Left lung (tissue), 4 donors: ENCODE measurements at regions not wholly inside any gene's neighbourhood (a gene's known extent, or its start where the extent isn't known, plus 50 kb on each side); places are given as distances from the start of the nearest gene placed in this dataset.

Source experiments
- ATAC-seq: fragments of 200-7000 bp; cut with Tn5 transposase; one replicate; pipeline ENCODE4 v1.9.1; 2020; ENCODE audit warnings: moderate library complexity
- DNase-seq, 4 donors: peaks; one replicate each; pipeline ENCODE4 v3.0.0-alpha.2; 2013 to 2020
- H3K27ac ChIP-seq, 2 donors: fragments of 200-600 bp; sonication (generic) in 1 of 2; one replicate each; pipeline versions ENCODE4 v1.5.0 to v1.8.0; 2020 to 2021
- H3K27me3 ChIP-seq, 2 donors: fragments of 200-600 bp; sonication (generic) in 1 of 2; one replicate each; pipeline versions ENCODE4 v1.5.0 to v1.8.0; 2020 to 2021
- H3K36me3 ChIP-seq, 2 donors: fragments of 200-600 bp; sonication (generic) in 1 of 2; one replicate each; pipeline versions ENCODE4 v1.5.0 to v1.8.0; 2020 to 2021
- H3K4me1 ChIP-seq, 2 donors: fragments of 200-600 bp; one replicate each; pipeline ENCODE4 v1.8.0; 2021
- H3K4me3 ChIP-seq, 2 donors: fragments of 200-600 bp; sonication (generic) in 1 of 2; one replicate each; pipeline versions ENCODE4 v1.5.0 to v1.8.0; 2020 to 2021; ENCODE audit warnings: mild to moderate bottlenecking in 1 of 2
- H3K9me3 ChIP-seq, 2 donors: fragments of 200-600 bp; sonication (generic) in 1 of 2; one replicate each; pipeline versions ENCODE4 v1.5.0 to v1.8.0; 2020 to 2021
- intact Hi-C, 2 donors: fragments of 100-400 bp; cut with DNase I; formaldehyde crosslinking; loops; one replicate each; pipeline versions ENCODE4 v1.11.2 to v1.14.2; 2022
- TF ChIP-seq, protein P1 (sequence below), 2 donors: fragments of 200-600 bp; sonication (generic) in 1 of 2; IDR thresholded peaks; one replicate each; pipeline versions ENCODE4 v1.5.0 to v1.8.0; 2021; ENCODE audit warnings: antibody characterized with exemption in 2 of 2
- donor health status: DM: no; HTN: yes; CAD: no.
- donor health status: DM: no; HTN: no; CAD: no.

DNA sequence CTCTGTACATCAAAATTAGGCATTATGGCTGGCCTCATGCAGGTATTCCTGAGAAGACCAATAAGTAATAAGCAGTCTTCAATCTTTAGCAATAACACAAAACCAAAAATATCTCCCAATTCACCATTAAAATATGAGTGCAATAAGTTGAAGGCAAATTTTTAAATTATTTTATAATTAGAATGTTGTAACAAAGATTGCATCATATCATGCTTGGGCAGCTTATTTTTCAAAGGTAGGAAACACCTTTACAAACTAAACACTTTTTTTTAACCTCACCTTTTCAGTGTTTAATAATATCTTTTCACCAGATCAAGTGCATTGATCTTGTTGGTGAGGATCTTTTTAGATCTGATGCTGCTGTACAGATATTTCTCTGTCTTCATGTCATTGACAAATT is 592.9 kb upstream of the PITX2 start:
- TF ChIP-seq, protein P1, sequence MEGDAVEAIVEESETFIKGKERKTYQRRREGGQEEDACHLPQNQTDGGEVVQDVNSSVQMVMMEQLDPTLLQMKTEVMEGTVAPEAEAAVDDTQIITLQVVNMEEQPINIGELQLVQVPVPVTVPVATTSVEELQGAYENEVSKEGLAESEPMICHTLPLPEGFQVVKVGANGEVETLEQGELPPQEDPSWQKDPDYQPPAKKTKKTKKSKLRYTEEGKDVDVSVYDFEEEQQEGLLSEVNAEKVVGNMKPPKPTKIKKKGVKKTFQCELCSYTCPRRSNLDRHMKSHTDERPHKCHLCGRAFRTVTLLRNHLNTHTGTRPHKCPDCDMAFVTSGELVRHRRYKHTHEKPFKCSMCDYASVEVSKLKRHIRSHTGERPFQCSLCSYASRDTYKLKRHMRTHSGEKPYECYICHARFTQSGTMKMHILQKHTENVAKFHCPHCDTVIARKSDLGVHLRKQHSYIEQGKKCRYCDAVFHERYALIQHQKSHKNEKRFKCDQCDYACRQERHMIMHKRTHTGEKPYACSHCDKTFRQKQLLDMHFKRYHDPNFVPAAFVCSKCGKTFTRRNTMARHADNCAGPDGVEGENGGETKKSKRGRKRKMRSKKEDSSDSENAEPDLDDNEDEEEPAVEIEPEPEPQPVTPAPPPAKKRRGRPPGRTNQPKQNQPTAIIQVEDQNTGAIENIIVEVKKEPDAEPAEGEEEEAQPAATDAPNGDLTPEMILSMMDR (IDR thresholded peaks at IDR 0.05), result no peak
- H3K4me1 ChIP-seq, result no peaks in the 10 kb centered on the region
- ATAC-seq (no peak), DNase-seq (no peak)
- no peaks in the 10 kb centered on the region for H3K9me3 ChIP-seq
- no peaks in the 10 kb centered on the region for H3K27me3 ChIP-seq
- H3K36me3 ChIP-seq, result no peaks in the 10 kb centered on the region
- intact Hi-C loops, result no loop called here
- no peak overlapping the region for H3K27ac ChIP-seq
- H3K4me3 ChIP-seq, result no peak overlapping the region

- TF ChIP-seq, protein P1 (IDR thresholded peaks at IDR 0.05), result no peak
- Histone ChIP-seq H3K27me3 (no peaks in the 10 kb centered on the region), H3K4me3 (no peak overlapping the region), H3K9me3 (no peaks in the 10 kb centered on the region), H3K4me1 (no peaks in the 10 kb centered on the region), H3K27ac (no peak overlapping the region), H3K36me3 (no peaks in the 10 kb centered on the region)
- intact Hi-C loops, result no loop called here
- no peak for DNase-seq
- no peak for ATAC-seq
These were observed 593.9 kb upstream of the PITX2 start for GRCh38 chr4:111216791-111217190.

GRCh38 chr4:111221371-111221770 is 598.5 kb upstream of the PITX2 start:
- ATAC-seq (no peak), DNase-seq (no peak)
- no peak overlapping the region for H3K4me3 ChIP-seq
- no peaks in the 10 kb centered on the region for H3K36me3 ChIP-seq
- TF ChIP-seq, protein P1 (IDR thresholded peaks at IDR 0.05), result no peak
- intact Hi-C loops, result no loop called here
- no peaks in the 10 kb centered on the region for H3K27me3 ChIP-seq
- H3K4me1 ChIP-seq, result no peaks in the 10 kb centered on the region
- no peaks in the 10 kb centered on the region for H3K9me3 ChIP-seq
- H3K27ac ChIP-seq, result no peak overlapping the region

DNA sequence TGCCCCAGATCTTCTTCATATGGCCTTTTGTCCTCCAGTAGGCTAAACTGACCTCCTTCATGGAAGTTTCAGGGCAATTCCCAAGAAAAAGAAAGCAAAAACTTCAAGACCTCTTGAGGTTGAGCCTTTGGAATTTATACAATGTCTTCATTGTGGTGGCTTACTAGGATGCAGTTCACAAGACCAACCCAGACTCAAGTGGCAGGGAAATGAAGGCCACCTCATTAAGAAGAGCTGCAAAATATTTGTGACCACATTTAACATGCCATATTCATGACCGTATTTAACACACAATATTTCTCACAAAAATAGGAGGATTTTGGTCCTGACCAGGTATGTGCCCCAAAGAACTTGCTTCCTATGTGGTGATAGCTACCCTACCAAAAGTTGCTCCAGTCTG is 605.5 kb upstream of the PITX2 start:
- ATAC-seq, result no peak
- Histone ChIP-seq H3K27ac (no peak overlapping the region), H3K36me3 (no peaks in the 10 kb centered on the region), H3K9me3 (peaks cover 0 to 2% of the 10 kb centered on the region in 2 donors), H3K4me1 (no peaks in the 10 kb centered on the region), H3K4me3 (no peak overlapping the region), H3K27me3 (no peaks in the 10 kb centered on the region)
- intact Hi-C loops, result no loop called here
- DNase-seq, result no peak
- TF ChIP-seq, protein P1 (IDR thresholded peaks at IDR 0.05), result no peak

DNA sequence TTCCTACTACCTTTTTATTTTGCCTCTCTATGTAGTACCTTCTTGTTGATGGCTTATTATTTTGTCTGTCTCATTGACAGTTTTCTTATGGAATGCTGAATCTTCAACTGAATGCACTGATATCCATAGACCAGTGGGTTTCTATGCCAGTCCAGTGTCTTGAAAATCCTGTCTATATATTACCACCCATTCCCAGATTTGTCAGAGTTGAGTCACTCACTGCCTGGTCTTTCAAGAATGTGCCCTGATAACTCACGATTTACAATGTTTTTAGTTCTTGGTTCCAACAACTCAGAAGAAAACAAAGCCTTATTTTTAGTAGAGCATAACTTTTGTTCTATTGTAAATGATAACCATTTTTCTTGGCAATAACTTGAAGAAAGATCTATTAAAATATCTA is 606.0 kb upstream of the PITX2 start:
- TF ChIP-seq, protein P1 (IDR thresholded peaks at IDR 0.05), result no peak
- H3K36me3 ChIP-seq, result no peaks in the 10 kb centered on the region
- no peak for ATAC-seq
- H3K4me3 ChIP-seq, result no peak overlapping the region
- H3K27me3 ChIP-seq, result no peaks in the 10 kb centered on the region
- DNase-seq, result no peak
- intact Hi-C loops, result no loop called here
- peaks cover 0 to 2% of the 10 kb centered on the region in 2 donors for H3K9me3 ChIP-seq
- H3K27ac ChIP-seq, result no peak overlapping the region
- no peaks in the 10 kb centered on the region for H3K4me1 ChIP-seq
